ENCODE measurements at regions not wholly inside any gene's neighbourhood (a gene's known extent, or its start where the extent isn't known, plus 50 kb on each side); places are given as distances from the start of the nearest gene placed in this dataset.

- TF ChIP-seq CTCF (IDR thresholded peaks at IDR 0.05; ENCODE audit: low read depth, low read length) (no peak), POLR2A (IDR thresholded peaks at IDR 0.05; ENCODE audit: extremely low read depth, insufficient read length) (no peak), MYC (IDR thresholded peaks at IDR 0.05; ENCODE audit: low read depth, low read length) (no peak), MAX (IDR thresholded peaks at IDR 0.05; ENCODE audit: low read depth, low read length) (no peak)
These were observed 109.1 kb upstream of the MDFIC2 start for GRCh38 chr3:70421506-70421905.

Data from NB4 (cell line).